Gastrocnemius medialis (tissue), 4 donors: ENCODE measurements at regions not wholly inside any gene's neighbourhood (a gene's known extent, or its start where the extent isn't known, plus 50 kb on each side); places are given as distances from the start of the nearest gene placed in this dataset.

Source experiments
- CTCF ChIP-seq, 5 experiments: fragments of 450-650 bp in 3 of 5; fragments of 200-600 bp in 2 of 5; sonication (generic) in 2 of 5; IDR thresholded peaks in 4 of 5; conservative IDR thresholded peaks in 1 of 5; 1 replicate in 4 of 5; 2 replicates in 1 of 5; pipeline ENCODE4 v1.5.1; 2016 to 2019; ENCODE audit warnings: antibody characterized with exemption in 5 of 5, mild to moderate bottlenecking in 3 of 5, moderate library complexity in 3 of 5
- POLR2A ChIP-seq, 2 donors: fragments of 450-650 bp; IDR thresholded peaks; one replicate each; pipeline ENCODE4 v1.6.1; 2017; ENCODE audit warnings: antibody characterized with exemption in 2 of 2, mild to moderate bottlenecking in 2 of 2, moderate library complexity in 2 of 2

GRCh38 chr1:55712148-55712547, 497.0 kb upstream of the USP24 start:
- TF ChIP-seq CTCF (IDR thresholded peaks at IDR 0.05 in 4 of 5, conservative IDR thresholded peaks at IDR 0.05 in 1 of 5) (no peak), POLR2A (IDR thresholded peaks at IDR 0.05) (no peak)
